Panc1 (cell line): ENCODE measurements at regions not wholly inside any gene's neighbourhood (a gene's known extent, or its start where the extent isn't known, plus 50 kb on each side); places are given as distances from the start of the nearest gene placed in this dataset.

Experiments used
- ATAC-seq: fragments of 200-7000 bp; cut with Tn5 transposase; 2 replicates; pipeline ENCODE4 v1.9.1; 2020; ENCODE audit warnings: mild to moderate bottlenecking, moderate library complexity
- BruUV-seq: library from RNA; stranded (reverse); fragments of 400-500 nt; replicated peaks from 2 replicates; lab custom pipeline; 2021; lab: Mats Ljungman, UMichigan
- CTCF ChIA-PET: fragments of 300-600 bp; sonication (Branson Sonifier 250); formaldehyde crosslinking; loops from one replicate; lab custom pipeline; 2022; ENCODE audit warnings: antibody characterized with exemption; lab: Charles Lee
- POLR2A ChIA-PET: fragments of 300-600 bp; sonication (Branson Sonifier 250); formaldehyde crosslinking; loops from one replicate; lab custom pipeline; 2022; ENCODE audit warnings: antibody characterized with exemption; lab: Charles Lee
- DNase-seq: peaks from one replicate; pipeline ENCODE4 v3.0.0-alpha.2; 2010; ENCODE audit warnings: low read depth, low spot score
- H3K27ac ChIP-seq: 2 replicates; pipeline ENCODE4 v1.5.1; 2011; ENCODE audit warnings: mild to moderate bottlenecking, low read length, inconsistent platforms
- H3K27me3 ChIP-seq: fragments of 200-500 bp; sonication (Bioruptor generic); 2 replicates; pipeline ENCODE4 v1.6.0; 2014; ENCODE audit warnings: low read length, inconsistent platforms; ENCODE audit not compliant: control insufficient read depth, insufficient read depth
- H3K36me3 ChIP-seq: fragments of 200-500 bp; sonication (Bioruptor generic); 2 replicates; pipeline ENCODE4 v1.5.1; 2014; ENCODE audit warnings: inconsistent platforms, mild to moderate bottlenecking, low read length, moderate library complexity; ENCODE audit not compliant: control insufficient read depth, insufficient read depth
- H3K4me1 ChIP-seq: 2 replicates; pipeline ENCODE4 v1.5.1; 2011; ENCODE audit warnings: inconsistent platforms, mild to moderate bottlenecking, low read length, moderate library complexity; ENCODE audit not compliant: control insufficient read depth, insufficient read depth
- H3K4me3 ChIP-seq, 2 experiments: 2 replicates each; pipeline ENCODE4 v1.5.1; 2011 to 2012; ENCODE audit warnings: low read depth in 2 of 2, low read length in 2 of 2, mild to moderate bottlenecking in 2 of 2, inconsistent platforms in 1 of 2, moderate library complexity in 1 of 2
- H3K9me3 ChIP-seq: fragments of 200-500 bp; sonication (Bioruptor generic); 2 replicates; pipeline ENCODE4 v1.5.1; 2014; ENCODE audit warnings: low read depth, mild to moderate bottlenecking, inconsistent platforms, low read length, moderate library complexity; ENCODE audit not compliant: control insufficient read depth, insufficient read depth
- CTCF ChIP-seq: fragments of 450-650 bp; IDR thresholded peaks from 2 replicates; pipeline ENCODE4 v1.5.1; 2017; ENCODE audit warnings: mild to moderate bottlenecking
- POLR2AphosphoS5 ChIP-seq: IDR thresholded peaks from 2 replicates; pipeline ENCODE4 v1.6.1; 2012; ENCODE audit warnings: mild to moderate bottlenecking, low read depth, low read length, moderate library complexity
- REST ChIP-seq, 2 experiments: IDR thresholded peaks; 2 replicates each; pipeline ENCODE4 v1.6.1; 2011 to 2012; ENCODE audit warnings: low read depth in 2 of 2, control low read depth in 1 of 2, low read length in 1 of 2, mild to moderate bottlenecking in 1 of 2, moderate library complexity in 1 of 2; ENCODE audit not compliant: insufficient read depth in 1 of 2
- SIN3A ChIP-seq: IDR thresholded peaks from 2 replicates; pipeline ENCODE4 v1.6.1; 2012; ENCODE audit warnings: low read depth, mild to moderate bottlenecking, low read length, moderate library complexity, borderline replicate concordance; ENCODE audit not compliant: insufficient read depth
- TCF7L2 ChIP-seq: IDR thresholded peaks from 2 replicates; pipeline ENCODE4 v1.6.1; 2011; ENCODE audit warnings: mild to moderate bottlenecking, low read depth, low read length, inconsistent platforms
- in situ Hi-C: cut with HindIII; loops from 2 replicates; pipeline ENCODE4 v1.10.0; 2016; ENCODE audit warnings: low sequenced_read_pairs, low pct_unique_long_range_greater_than_20kb
- intact Hi-C: fragments of 100-400 bp; cut with micrococcal nuclease; formaldehyde crosslinking; loops from one replicate; pipeline ENCODE4 v1.10.0; 2022; ENCODE audit not compliant: unreplicated experiment

GRCh38 chr7:32412471-32412870, 77.7 kb downstream of the LSM5 start:
- ATAC-seq: no peak
- Histone ChIP-seq H3K27me3 (peaks cover 3% of the 10 kb centered on the region; the same call in 1 of the 2 replicates), H3K36me3 (no peaks in the 10 kb centered on the region), H3K4me1 (no peaks in the 10 kb centered on the region), H3K9me3 (no peaks in the 10 kb centered on the region), H3K27ac (no peak overlapping the region), H3K4me3 (no peak overlapping the region)
- DNase-seq: no peak
- CTCF ChIA-PET: no interaction called here
- no peak for TF ChIP-seq REST (IDR thresholded peaks at IDR 0.05; ENCODE audit: insufficient read depth in 1 of 2, low read depth in 2 of 2, low read length in 1 of 2)
- TF ChIP-seq TCF7L2: no peak
- TF ChIP-seq POLR2AphosphoS5: no peak
- TF ChIP-seq CTCF: no peak
- no peak for TF ChIP-seq SIN3A
- BruUV-seq: no TSS peak
- POLR2A ChIA-PET: no interaction called here
- intact Hi-C loops (no loop called here), in situ Hi-C loops (no loop called here)

GRCh38 chr7:32410545-32410944, 79.6 kb downstream of the LSM5 start:
- no peaks in the 10 kb centered on the region for H3K4me1 ChIP-seq
- intact Hi-C loops (no loop called here), in situ Hi-C loops (no loop called here)
- no peak overlapping the region for H3K4me3 ChIP-seq
- no peaks in the 10 kb centered on the region for H3K9me3 ChIP-seq
- ATAC-seq (no peak), DNase-seq (no peak)
- H3K27me3 ChIP-seq: no peaks in the 10 kb centered on the region; the same call in 1 of the 2 replicates
- H3K36me3 ChIP-seq: no peaks in the 10 kb centered on the region
- ChIA-PET CTCF (no interaction called here), POLR2A (no interaction called here)
- no TSS peak for BruUV-seq
- no peak for TF ChIP-seq REST (IDR thresholded peaks at IDR 0.05; ENCODE audit: insufficient read depth in 1 of 2, low read depth in 2 of 2, low read length in 1 of 2)
- no peak for TF ChIP-seq TCF7L2
- TF ChIP-seq POLR2AphosphoS5: no peak
- no peak overlapping the region for H3K27ac ChIP-seq
